Right ventricle myocardium superior (tissue), 1 donor: ENCODE measurements at regions not wholly inside any gene's neighbourhood (a gene's known extent, or its start where the extent isn't known, plus 50 kb on each side); places are given as distances from the start of the nearest gene placed in this dataset.
"Not testable (repeated sequence)": the region's sequence is repeated elsewhere in the genome, so short reads cannot be mapped to it uniquely, and the experiment has no call there.

Source experiments
- ATAC-seq: fragments of 200-7000 bp; cut with Tn5 transposase; one replicate; pipeline ENCODE4 v1.9.1; 2020; ENCODE audit warnings: mild to moderate bottlenecking; ENCODE audit not compliant: poor library complexity
- DNase-seq: peaks from one replicate; pipeline ENCODE4 v3.0.0-alpha.2; 2020
- intact Hi-C: fragments of 100-400 bp; cut with DNase I; formaldehyde crosslinking; loops from one replicate; pipeline ENCODE4 v1.11.2; 2022
- donor health status: DM: no; HTN: yes; CAD: no; lungs with severe emphysema.

GRCh38 chr7:149986866-149987265 is 113.1 kb downstream of the ATP6V0E2 start:
- ATAC-seq, intact Hi-C loops, DNase-seq: not testable (repeated sequence)

DNA sequence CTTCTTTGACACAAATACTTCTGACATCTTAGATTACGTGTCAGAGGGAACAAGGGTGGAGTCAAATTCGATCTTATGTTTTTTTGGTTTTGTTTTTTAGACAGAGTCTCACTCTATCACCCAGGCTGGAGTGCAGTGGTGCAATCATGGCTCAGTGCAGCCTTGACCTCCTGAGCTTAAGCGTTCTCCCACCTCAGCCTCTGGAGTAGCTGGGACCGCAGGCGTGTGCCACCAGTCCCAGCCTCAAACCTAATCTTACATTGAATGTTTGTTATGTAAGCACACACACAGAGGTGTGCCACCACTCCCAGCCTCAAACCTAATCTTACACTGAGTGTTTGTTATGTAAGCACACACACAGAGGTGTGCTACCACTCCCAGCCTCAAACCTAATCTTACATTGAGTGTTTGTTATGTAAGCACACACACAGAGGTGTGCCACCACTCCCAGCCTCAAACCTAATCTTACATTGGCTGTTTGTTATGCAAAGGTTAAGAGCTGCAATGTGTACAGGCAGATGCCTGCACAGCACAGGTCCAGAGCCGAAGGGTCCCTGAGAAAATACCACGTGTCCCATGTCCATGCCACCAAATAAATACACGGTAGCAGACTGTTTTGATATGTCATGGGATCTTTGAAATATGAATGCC is 118.0 kb downstream of the ATP6V0E2 start:
- DNase-seq, ATAC-seq, intact Hi-C loops: not testable (repeated sequence)

DNA sequence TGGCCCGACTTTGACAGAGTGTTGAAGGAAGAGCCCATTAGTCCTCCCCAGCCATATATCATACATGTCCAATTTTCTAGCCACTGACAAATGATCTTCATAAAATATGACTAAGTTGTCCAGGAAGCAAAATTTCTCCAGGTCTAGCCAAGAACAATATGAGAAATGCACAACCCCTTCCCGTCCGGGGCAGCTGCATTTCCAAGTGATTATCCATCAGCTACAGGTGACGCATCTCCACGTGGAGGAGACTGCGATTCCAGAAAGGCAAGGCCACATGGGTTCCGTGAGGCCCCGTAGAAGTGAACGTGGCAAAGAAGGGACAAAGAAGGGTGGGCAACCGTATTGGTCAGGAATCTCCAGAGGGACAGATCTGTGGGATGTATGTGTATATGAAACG is 118.6 kb downstream of the ATP6V0E2 start:
- DNase-seq, intact Hi-C loops, ATAC-seq: not testable (repeated sequence)

- ATAC-seq, intact Hi-C loops: not testable (repeated sequence)
Measured at GRCh38 chr7:149995369-149996026, 121.7 kb downstream of the ATP6V0E2 start.

GRCh38 chr7:150000780-150001599 is 127.2 kb downstream of the ATP6V0E2 start:
- intact Hi-C loops, DNase-seq: not testable (repeated sequence)
- peak; percentile 59 for ATAC-seq

More at GRCh38 chr7:149995369-149996026, 121.7 kb downstream of the ATP6V0E2 start:
- not testable (repeated sequence) for DNase-seq

DNA sequence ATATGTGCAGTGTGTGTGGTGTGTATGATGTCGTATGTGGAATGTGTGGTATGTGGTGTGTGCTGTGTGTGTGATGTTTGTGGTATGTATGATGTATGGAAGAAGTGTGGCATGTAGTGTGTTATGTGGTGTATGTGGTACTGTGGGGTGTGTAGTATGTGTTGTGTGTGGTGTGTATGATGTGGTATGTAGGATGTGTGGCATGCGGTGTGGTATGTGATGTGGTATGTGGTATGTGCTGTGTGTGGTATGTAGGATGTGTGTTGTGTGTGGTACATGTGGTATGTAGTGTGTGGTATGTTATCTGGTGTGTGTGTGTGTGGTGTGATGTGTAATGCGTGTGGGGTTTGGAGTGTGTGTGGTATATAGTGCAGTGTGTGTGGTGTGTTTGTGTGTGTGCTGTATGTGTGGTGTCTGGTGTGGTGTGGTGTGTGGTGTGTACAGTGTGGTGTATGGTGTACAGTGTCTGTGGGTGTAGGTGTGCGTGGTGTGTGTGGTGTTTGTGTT is 129.6 kb downstream of the ATP6V0E2 start:
- DNase-seq (no peak), ATAC-seq (no peak)
- intact Hi-C loops: no loop called here

GRCh38 chr7:150003973-150004372 is 130.2 kb downstream of the ATP6V0E2 start:
- intact Hi-C loops, DNase-seq, ATAC-seq: not testable (repeated sequence)

DNA sequence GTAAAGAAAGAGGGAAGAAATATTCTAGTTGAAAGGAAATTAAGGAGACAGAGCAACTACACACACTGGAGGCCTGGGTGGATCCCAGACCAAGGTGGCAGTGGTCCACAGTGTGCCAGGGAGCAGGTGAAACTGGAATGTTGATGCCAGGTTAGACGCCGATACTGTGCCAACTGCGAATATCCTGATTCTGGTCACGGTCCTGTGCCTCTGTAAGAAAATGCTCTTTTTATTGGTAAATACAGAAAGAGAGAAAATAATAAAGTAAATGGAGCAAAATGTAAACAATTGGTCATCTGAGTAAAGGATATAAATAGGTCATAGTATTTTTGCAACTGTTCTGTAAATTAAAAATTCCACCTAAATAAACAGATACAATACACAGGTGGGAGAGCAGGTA is 131.1 kb downstream of the ATP6V0E2 start:
- intact Hi-C loops, DNase-seq, ATAC-seq: not testable (repeated sequence)

GRCh38 chr7:150009620-150010303 is 136.0 kb downstream of the ATP6V0E2 start:
- DNase-seq, intact Hi-C loops: not testable (repeated sequence)
- peak; percentile 94 for ATAC-seq

DNA sequence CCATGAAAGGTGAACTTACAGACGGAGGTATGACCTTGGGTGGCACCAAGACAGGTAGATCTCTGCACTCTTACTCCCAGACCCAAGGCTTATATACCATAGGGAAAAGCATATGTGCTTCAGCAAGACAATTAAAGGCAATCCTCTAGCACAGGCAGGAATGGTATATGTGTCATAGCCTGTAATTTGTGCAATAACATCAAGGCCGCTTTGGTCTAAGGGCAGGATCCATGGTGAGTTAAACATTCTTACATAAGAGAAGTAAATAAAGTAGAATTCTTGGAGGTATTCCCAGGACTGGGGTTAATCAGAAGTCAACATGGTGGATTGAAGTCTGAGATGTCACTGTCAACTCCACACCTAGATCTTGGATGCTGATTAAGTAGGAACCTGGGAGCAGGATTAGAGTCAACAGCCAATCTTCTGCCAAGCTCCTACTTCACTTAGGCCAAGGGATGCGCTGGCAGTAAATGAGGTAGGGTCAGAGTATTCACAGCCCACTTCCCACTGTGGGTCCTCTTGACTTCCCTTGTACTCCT is 143.0 kb downstream of the ATP6V0E2 start:
- DNase-seq, intact Hi-C loops: not testable (repeated sequence)
- peak; percentile 46 for ATAC-seq

- intact Hi-C loops, ATAC-seq, DNase-seq: not testable (repeated sequence)
Measured at GRCh38 chr7:150020210-150020609, 146.4 kb downstream of the ATP6V0E2 start.

DNA sequence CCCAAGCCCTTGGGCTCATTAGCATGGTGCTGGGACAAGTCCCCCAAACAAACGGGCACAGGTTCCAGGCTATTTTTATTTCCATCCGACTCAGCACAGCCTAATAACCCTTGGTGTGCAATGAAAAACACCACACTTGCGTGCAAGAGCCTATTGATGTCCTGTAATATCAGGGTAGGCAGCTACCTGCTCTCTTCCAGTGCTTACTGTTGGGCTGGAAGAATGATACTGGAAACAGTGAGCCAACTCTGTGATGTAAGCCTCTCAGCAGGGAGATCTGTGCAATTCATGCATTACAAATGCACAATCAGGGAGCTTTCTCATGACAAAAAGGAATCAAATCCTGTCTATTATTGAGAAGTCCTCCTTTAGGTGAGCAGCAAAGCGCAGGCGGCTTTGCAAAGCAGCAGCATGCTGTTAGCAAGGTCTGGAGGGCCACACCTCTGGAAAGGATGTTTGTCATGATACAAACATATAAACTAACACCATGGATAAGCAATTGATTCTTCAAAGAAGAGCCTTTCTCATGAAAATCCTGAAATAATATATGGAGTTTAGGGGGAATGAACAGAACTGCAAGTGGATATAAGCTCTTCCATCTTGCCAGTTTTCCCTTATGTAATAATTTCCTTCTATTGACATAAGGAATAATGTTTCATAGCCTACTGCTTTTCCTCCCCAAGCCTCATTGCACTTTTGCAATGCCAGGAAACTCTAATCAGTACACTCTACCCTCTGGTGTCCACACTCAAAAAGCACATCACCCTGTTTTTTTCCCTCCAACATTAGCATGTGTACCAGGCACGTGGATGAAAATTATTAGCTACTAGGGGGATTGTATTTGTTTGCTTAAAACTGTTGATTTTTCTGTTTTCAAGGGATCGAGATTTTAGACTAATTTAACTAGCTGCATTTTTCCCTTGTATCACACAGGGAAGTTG is 151.1 kb downstream of the ATP6V0E2 start:
- intact Hi-C loops, DNase-seq: not testable (repeated sequence)
- peak; percentile 61 for ATAC-seq

GRCh38 chr7:150025802-150026201 is 152.0 kb downstream of the ATP6V0E2 start:
- intact Hi-C loops, DNase-seq, ATAC-seq: not testable (repeated sequence)

GRCh38 chr7:150028344-150029012 is 154.7 kb downstream of the ATP6V0E2 start:
- DNase-seq, ATAC-seq, intact Hi-C loops: not testable (repeated sequence)

- DNase-seq, intact Hi-C loops, ATAC-seq: not testable (repeated sequence)
Measured at GRCh38 chr7:150029013-150029389, 155.2 kb downstream of the ATP6V0E2 start.

GRCh38 chr7:150031733-150032132 is 158.0 kb downstream of the ATP6V0E2 start:
- DNase-seq, intact Hi-C loops, ATAC-seq: not testable (repeated sequence)
